GM12878 (cell line): ENCODE measurements at regions not wholly inside any gene's neighbourhood (a gene's known extent, or its start where the extent isn't known, plus 50 kb on each side); places are given as distances from the start of the nearest gene placed in this dataset.
"Not testable (repeated sequence)": the region's sequence is repeated elsewhere in the genome, so short reads cannot be mapped to it uniquely, and the experiment has no call there.

ENCODE experiments used
- ATAC-seq: fragments of 200-7000 bp; cut with Tn5 transposase; 3 replicates; pipeline ENCODE4 v1.9.1; 2020; ENCODE audit warnings: mild to moderate bottlenecking, moderate library complexity
- BruUV-seq: library from RNA; stranded (reverse); fragments of 400-500 nt; replicated peaks from 2 replicates; lab custom pipeline; 2021; lab: Mats Ljungman, UMichigan
- CTCF ChIA-PET: fragments of 300-600 bp; sonication (Branson Sonifier 250); formaldehyde crosslinking; extraction: SDS; loops from one replicate; lab custom pipeline; 2021; ENCODE audit warnings: inconsistent platforms; lab: Yijun Ruan, JAX
- POLR2A ChIA-PET: fragments of 350-600 bp; formaldehyde crosslinking; extraction: SDS; loops from one replicate; lab custom pipeline; 2021; ENCODE audit warnings: inconsistent platforms; lab: Charles Lee
- RAD21 ChIA-PET: fragments of 300-600 bp; sonication (Branson Sonifier 250); formaldehyde crosslinking; loops from one replicate; lab custom pipeline; 2023; ENCODE audit warnings: antibody characterized with exemption; ENCODE audit not compliant: unreplicated experiment; lab: Charles Lee
- SMC1A ChIA-PET: fragments of 300-600 bp; sonication (Branson Sonifier 250); formaldehyde crosslinking; loops from one replicate; lab custom pipeline; 2023; ENCODE audit not compliant: unreplicated experiment, uncharacterized antibody; lab: Charles Lee
- DNase-seq: peaks from one replicate; pipeline ENCODE4 v3.0.0-alpha.2; 2011; ENCODE audit warnings: low read depth, low spot score
- FAIRE-seq: peaks from 3 replicates; lab custom pipeline; 2011; peaks lifted over from hg19 to GRCh38; lab: Jason Lieb, UNC
- H2AFZ ChIP-seq: 2 replicates; pipeline ENCODE4 v1.6.0; 2011; ENCODE audit warnings: low read depth, low read length, control low read depth; ENCODE audit not compliant: control insufficient read depth
- H3K27ac ChIP-seq: 2 replicates; pipeline ENCODE4 v1.5.1; 2011; ENCODE audit warnings: control low read depth; ENCODE audit not compliant: control insufficient read depth, insufficient read depth
- H3K27me3 ChIP-seq, 2 experiments: replicated peaks in 1 of 2; 2 replicates each; pipeline versions ENCODE4 v1.6.0 to v1.6.1; 2011; ENCODE audit warnings: low read length in 1 of 2; ENCODE audit not compliant: control insufficient read depth in 2 of 2, insufficient read depth in 2 of 2
- H3K36me3 ChIP-seq, 2 experiments: 2 replicates each; pipeline ENCODE4 v1.5.1; 2011; ENCODE audit warnings: low read length in 1 of 2; ENCODE audit not compliant: control insufficient read depth in 2 of 2, insufficient read depth in 2 of 2
- H3K4me1 ChIP-seq: 2 replicates; pipeline ENCODE4 v1.6.1; 2011; ENCODE audit warnings: mild to moderate bottlenecking, low read length, moderate library complexity, mixed read lengths; ENCODE audit not compliant: control insufficient read depth, insufficient read depth
- H3K4me2 ChIP-seq: 2 replicates; pipeline ENCODE4 v1.6.0; 2011; ENCODE audit warnings: control low read depth; ENCODE audit not compliant: control insufficient read depth, insufficient read depth
- H3K4me3 ChIP-seq: fragments of 200-600 bp; sonication (generic); 2 replicates; pipeline ENCODE4 v1.5.1; 2016
- H3K79me2 ChIP-seq: 2 replicates; pipeline ENCODE4 v1.6.0; 2011; ENCODE audit warnings: low read length; ENCODE audit not compliant: control insufficient read depth, insufficient read depth
- H3K9ac ChIP-seq: 2 replicates; pipeline ENCODE4 v1.8.0; 2011; ENCODE audit warnings: low read length, control low read depth, mixed read lengths; ENCODE audit not compliant: control insufficient read depth, insufficient read depth
- H3K9me3 ChIP-seq: replicated peaks from 3 replicates; pipeline ENCODE4 v1.5.1; 2011; ENCODE audit warnings: mild to moderate bottlenecking, low read length; ENCODE audit not compliant: control insufficient read depth, insufficient read depth
- H4K20me1 ChIP-seq: 2 replicates; pipeline ENCODE4 v1.6.0; 2011; ENCODE audit not compliant: control insufficient read depth, insufficient read depth
- BCL3 ChIP-seq: IDR thresholded peaks from 2 replicates; pipeline ENCODE4 v1.6.1; 2011; ENCODE audit warnings: borderline replicate concordance, low read depth, mild to moderate bottlenecking, moderate library complexity, low read length; ENCODE audit not compliant: insufficient read depth, poor library complexity, severe bottlenecking
- TCF12 ChIP-seq: IDR thresholded peaks from 2 replicates; pipeline ENCODE4 v1.6.1; 2011; ENCODE audit warnings: low read depth, mild to moderate bottlenecking, low read length
- WGBS: methylation state at CpG from one replicate; pipeline ENCODE4 v1.1.6; 2016; ENCODE audit warnings: low lambda C conversion rate; ENCODE audit not compliant: insufficient replicate concordance, insufficient coverage; ENCODE audit errors: missing lambda C conversion rate; 5-methylcytosine and 5-hydroxymethylcytosine counted together
- in situ Hi-C: fragments of 300-500 bp; cut with MboI; formaldehyde crosslinking; loops from 9 replicates; pipeline ENCODE4 v1.14.3; 2018; ENCODE audit warnings: mixed read lengths
- intact Hi-C: fragments of 100-400 bp; cut with micrococcal nuclease; formaldehyde crosslinking; loops from one replicate; pipeline ENCODE4 v1.14.2; 2022; ENCODE audit not compliant: unreplicated experiment

DNA sequence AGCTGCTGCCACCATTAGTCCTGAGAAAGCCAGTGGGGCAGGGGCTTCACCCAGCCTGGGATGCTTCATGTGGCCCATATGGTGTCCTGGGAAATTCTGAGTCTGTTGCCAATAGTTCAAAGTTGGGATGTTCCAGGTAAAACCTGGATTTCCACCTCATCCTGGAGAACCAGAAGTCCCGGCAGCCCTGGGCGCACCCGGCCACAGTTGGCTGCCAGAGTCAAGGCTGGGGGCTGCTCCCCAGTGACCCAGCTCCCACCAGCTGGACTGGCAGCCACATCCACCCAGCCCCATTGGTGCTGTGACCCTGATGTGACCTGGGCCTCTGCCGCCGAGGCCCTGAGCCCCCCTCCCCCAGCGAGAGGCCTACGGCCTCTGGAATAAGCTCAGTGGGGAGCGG lies 336.1 kb downstream of the ADGRD1 start:
- intact Hi-C loops, BruUV-seq: not testable (repeated sequence)
- WGBS = 83% methylated on average over 7 of the region's 8 CpGs

GRCh38 chr12:131290255-131290959 lies 336.7 kb downstream of the ADGRD1 start:
- H3K9me3 ChIP-seq = no peaks in the 10 kb centered on the region
- H2AFZ ChIP-seq = no peak overlapping the region
- DNase-seq = no peak
- H3K27me3 ChIP-seq = no peaks in the 10 kb centered on the region
- no peaks in the 10 kb centered on the region for H3K36me3 ChIP-seq
- 55% methylated on average over 10 of the region's 10 CpGs for WGBS
- BruUV-seq = no TSS peak
- H4K20me1 ChIP-seq = no peaks in the 10 kb centered on the region
- no peak overlapping the region for H3K4me3 ChIP-seq
- H3K4me2 ChIP-seq = no peak overlapping the region
- no peaks in the 10 kb centered on the region for H3K79me2 ChIP-seq
- no peak for ATAC-seq
- POLR2A ChIA-PET = no interaction called here
- no peaks in the 10 kb centered on the region for H3K4me1 ChIP-seq
- RAD21 ChIA-PET = no interaction called here
- SMC1A ChIA-PET = interaction anchor here (1.0 kb wide), 1 partner anchor 129 kb away, joined by 3 read pairs; no protein-coding TSS in a partner anchor
- H3K27ac ChIP-seq = no peak overlapping the region
- CTCF ChIA-PET = no interaction called here
- no peak overlapping the region for H3K9ac ChIP-seq
- TF ChIP-seq TCF12 (no peak), BCL3 (peak; percentile 36)
- TF ChIP-seq, all 136 proteins: peak for 1
- in situ Hi-C loops = no loop called here
- intact Hi-C loops = no loop called here
- FAIRE-seq = no peak

More for the DNA sequence above, 336.1 kb downstream of the ADGRD1 start:
- POLR2A ChIA-PET, H3K4me1 ChIP-seq, H3K27ac ChIP-seq, H3K9me3 ChIP-seq, in situ Hi-C loops, DNase-seq, H3K36me3 ChIP-seq, ATAC-seq, H3K79me2 ChIP-seq, RAD21 ChIA-PET, H3K4me3 ChIP-seq, H3K27me3 ChIP-seq, H4K20me1 ChIP-seq, H3K9ac ChIP-seq, H3K4me2 ChIP-seq, CTCF ChIA-PET, H2AFZ ChIP-seq, FAIRE-seq: not testable (repeated sequence)
- SMC1A ChIA-PET = interaction anchor here (1.0 kb wide), 1 partner anchor 128 kb away, joined by 3 read pairs; no protein-coding TSS in a partner anchor

DNA sequence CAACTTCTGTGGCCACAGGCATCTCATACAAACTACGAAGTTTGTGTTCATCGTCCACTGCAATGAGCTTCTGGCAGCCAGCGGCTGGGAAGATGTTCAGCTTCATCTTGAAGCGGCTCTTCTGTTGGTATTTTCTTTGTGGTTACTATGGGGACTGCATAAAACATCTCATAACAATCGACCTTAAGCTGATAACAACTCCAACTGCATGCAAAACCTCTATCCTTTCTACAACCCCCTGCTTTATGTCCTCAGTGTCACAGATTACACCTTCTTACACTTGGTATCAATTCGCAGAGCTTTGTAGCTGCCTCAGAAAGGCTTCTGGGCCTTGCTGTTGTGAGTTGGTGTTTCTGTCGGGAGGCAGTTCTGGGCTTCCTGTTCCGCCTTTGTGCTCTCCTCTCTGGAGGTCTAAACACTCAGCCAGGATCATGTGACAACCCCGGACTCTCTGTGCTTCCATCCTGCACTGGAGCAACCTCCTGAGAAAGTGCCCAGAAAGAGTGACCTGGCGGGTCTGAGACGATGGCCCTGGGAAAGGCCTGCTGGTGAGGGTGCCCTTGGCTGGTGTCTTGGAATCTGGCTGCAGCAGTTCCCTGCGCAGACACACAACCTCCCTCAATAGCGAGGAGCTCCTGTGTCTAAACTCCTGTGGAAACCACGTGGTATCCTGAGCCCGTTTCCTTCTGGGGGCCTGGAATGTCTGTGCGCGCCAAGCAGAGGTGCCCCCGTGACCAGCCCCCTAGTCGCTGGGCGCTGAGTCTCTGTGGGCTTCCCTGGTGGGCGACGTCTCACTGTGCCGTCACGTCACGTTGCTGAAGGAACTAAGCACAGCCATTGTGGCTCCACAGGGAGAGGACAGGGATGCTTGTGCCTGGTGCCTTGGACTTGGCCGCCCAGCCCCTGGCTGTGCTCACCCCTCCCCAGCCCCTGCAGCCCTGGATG lies 339.6 kb downstream of the ADGRD1 start:
- DNase-seq, H3K79me2 ChIP-seq, SMC1A ChIA-PET, H4K20me1 ChIP-seq, H3K4me2 ChIP-seq, BruUV-seq, H3K36me3 ChIP-seq, POLR2A ChIA-PET, ATAC-seq, H3K27me3 ChIP-seq, H3K27ac ChIP-seq, FAIRE-seq, H3K4me1 ChIP-seq, H3K4me3 ChIP-seq, intact Hi-C loops, CTCF ChIA-PET, RAD21 ChIA-PET, in situ Hi-C loops, H3K9me3 ChIP-seq, H3K9ac ChIP-seq, H2AFZ ChIP-seq: not testable (repeated sequence)
- WGBS = 40% methylated on average over 25 of the region's 26 CpGs
